ENCODE measurements at regions not wholly inside any gene's neighbourhood (a gene's known extent, or its start where the extent isn't known, plus 50 kb on each side); places are given as distances from the start of the nearest gene placed in this dataset.

DNA sequence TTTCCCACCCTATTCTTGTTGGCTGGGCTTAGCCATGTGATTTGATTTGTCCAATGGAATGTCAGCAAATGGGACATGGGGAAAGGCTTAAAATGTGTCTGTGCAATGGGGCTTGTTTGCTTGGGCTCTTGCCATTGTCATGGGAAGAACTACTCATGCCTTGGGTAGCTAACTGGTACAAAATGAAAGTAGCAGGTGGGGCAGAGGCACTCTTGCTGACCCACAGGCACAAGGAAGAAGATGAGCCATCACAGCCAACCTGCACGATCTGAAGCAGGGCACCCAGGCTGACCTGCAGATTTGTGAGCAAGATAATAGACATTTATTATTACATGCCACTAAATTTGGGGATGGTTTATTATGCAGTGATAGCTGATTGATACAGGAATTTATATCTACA is 305.9 kb upstream of the CAMK1G start:
- TF ChIP-seq POLR2A (IDR thresholded peaks at IDR 0.05; ENCODE audit: low read depth, low read length) = no peak
- TF ChIP-seq POLR2AphosphoS5 (IDR thresholded peaks at IDR 0.05; ENCODE audit: low read depth, low read length) = no peak

Data from GM12892 (cell line).